Stimulated activated naive B cell treated with anti-CD40 and anti-IgM and Interleukin-4, amounts not matched to agents 10 μg/mL and 1 μg/mL and 100 μg/mL, for 72 hours (primary cell): ENCODE measurements at regions not wholly inside any gene's neighbourhood (a gene's known extent, or its start where the extent isn't known, plus 50 kb on each side); places are given as distances from the start of the nearest gene placed in this dataset.
"Not testable (repeated sequence)": the region's sequence is repeated elsewhere in the genome, so short reads cannot be mapped to it uniquely, and the experiment has no call there.

Source experiments
- ATAC-seq, 2 donors: fragments of 150-1000 bp; cut with Tn5 transposase; replicated peaks; 2 replicates each; pipeline ENCODE4 v1.10.0; 2021; ENCODE audit warnings: moderate library complexity in 1 of 2
- DNase-seq: peaks from one replicate; pipeline ENCODE4 v3.0.0; 2021
- H3K27ac Mint-ChIP-seq: one replicate; pipeline ENCODE4 v1.8.0; 2022; ENCODE audit warnings: mild to moderate bottlenecking, mixed read lengths
- H3K27me3 Mint-ChIP-seq, 2 donors: one replicate each; pipeline ENCODE4 v1.8.0; 2022; ENCODE audit warnings: mixed read lengths in 2 of 2
- H3K36me3 Mint-ChIP-seq, 2 donors: one replicate each; pipeline ENCODE4 v1.8.0; 2022; ENCODE audit warnings: mixed read lengths in 2 of 2, mild to moderate bottlenecking in 1 of 2
- H3K4me1 Mint-ChIP-seq, 2 donors: one replicate each; pipeline ENCODE4 v1.8.0; 2022; ENCODE audit warnings: mixed read lengths in 2 of 2, mild to moderate bottlenecking in 1 of 2
- H3K4me3 Mint-ChIP-seq, 2 donors: one replicate each; pipeline ENCODE4 v1.8.0; 2022; ENCODE audit warnings: mild to moderate bottlenecking in 2 of 2, mixed read lengths in 2 of 2, moderate library complexity in 1 of 2
- H3K9me3 Mint-ChIP-seq, 2 donors: one replicate each; pipeline ENCODE4 v1.8.0; 2022; ENCODE audit warnings: mixed read lengths in 2 of 2, mild to moderate bottlenecking in 1 of 2

DNA sequence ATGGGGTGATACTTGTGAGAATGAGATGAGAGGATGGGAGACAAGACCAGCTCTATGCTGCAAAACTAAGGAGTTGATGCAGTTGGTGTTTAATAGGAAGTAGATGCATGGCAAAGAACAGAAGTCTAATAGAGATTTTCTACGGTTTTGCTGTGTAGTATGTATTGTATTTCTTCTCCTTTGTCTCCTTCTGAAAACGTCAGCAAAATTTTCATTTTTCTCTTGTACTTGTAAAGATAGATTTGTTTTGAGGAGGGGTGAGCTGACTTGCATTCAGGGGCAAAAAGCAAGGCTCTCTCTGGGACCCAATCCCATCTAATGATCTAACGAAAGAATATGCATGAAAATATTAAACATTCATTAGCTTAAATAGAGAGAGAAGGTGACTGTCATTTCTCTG lies 94.6 kb upstream of the NANOGP8 start:
- ATAC-seq (no peak), DNase-seq (no peak)
- Mint-ChIP-seq H3K4me3 (no peak overlapping the region), H3K27ac (no peak overlapping the region), H3K4me1 (no peaks in the 10 kb centered on the region), H3K36me3 (no peaks in the 10 kb centered on the region), H3K27me3 (no peaks in the 10 kb centered on the region), H3K9me3 (no peaks in the 10 kb centered on the region)

DNA sequence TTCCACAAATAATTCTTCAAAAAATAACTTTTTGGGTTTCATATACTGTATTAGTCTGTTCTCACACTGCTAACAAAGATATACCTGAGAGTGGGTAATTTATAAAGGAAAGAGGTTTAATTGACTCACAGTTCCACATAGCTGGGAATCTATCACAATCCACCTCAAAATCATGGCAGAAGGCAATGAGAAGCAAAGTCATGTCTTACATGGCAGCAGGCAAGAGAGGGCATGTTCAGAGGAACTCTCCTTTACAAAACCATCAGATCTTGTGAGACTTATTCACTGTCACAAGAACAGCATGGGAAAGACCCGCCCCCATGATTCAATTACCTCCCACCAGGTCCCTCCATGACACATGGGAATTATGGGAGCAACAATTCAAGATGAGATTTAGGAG lies 93.1 kb upstream of the NANOGP8 start:
- not testable (repeated sequence) for H3K9me3 Mint-ChIP-seq, H3K27me3 Mint-ChIP-seq, ATAC-seq, H3K4me1 Mint-ChIP-seq, H3K36me3 Mint-ChIP-seq, H3K27ac Mint-ChIP-seq, DNase-seq, H3K4me3 Mint-ChIP-seq

DNA sequence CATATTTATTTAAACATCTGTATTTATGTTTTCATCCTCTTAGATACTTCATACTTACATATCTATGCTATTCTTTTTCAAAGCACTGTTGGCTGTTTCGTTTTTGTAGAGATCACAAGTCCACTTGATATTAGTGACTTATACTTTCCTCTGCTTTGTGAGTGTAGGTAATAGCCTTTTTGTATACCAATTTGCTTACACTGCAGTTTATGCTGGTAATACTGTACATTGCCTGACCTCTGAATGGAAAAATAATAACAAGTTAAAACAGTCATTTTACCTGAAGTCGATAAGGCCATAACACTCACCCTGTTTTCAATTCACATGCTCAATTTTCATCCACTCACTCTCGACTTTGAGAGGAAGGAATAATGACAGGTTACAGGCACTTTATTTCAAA lies 89.9 kb upstream of the NANOGP8 start:
- ATAC-seq (no peak), DNase-seq (no peak)
- Mint-ChIP-seq H3K36me3 (no peaks in the 10 kb centered on the region), H3K4me3 (no peak overlapping the region), H3K4me1 (no peaks in the 10 kb centered on the region), H3K9me3 (no peaks in the 10 kb centered on the region), H3K27ac (no peak overlapping the region), H3K27me3 (no peaks in the 10 kb centered on the region)

GRCh38 chr15:35173444-35174118 lies 88.5 kb upstream of the NANOGP8 start:
- H3K27me3 Mint-ChIP-seq: no peaks in the 10 kb centered on the region
- H3K27ac Mint-ChIP-seq: no peak overlapping the region
- no peaks in the 10 kb centered on the region for H3K9me3 Mint-ChIP-seq
- ATAC-seq (no peak), DNase-seq (no peak)
- H3K4me1 Mint-ChIP-seq: no peaks in the 10 kb centered on the region
- H3K4me3 Mint-ChIP-seq: no peak overlapping the region
- H3K36me3 Mint-ChIP-seq: no peaks in the 10 kb centered on the region

GRCh38 chr15:35170207-35170606 lies 85.1 kb upstream of the NANOGP8 start:
- H3K4me3 Mint-ChIP-seq: no peak overlapping the region
- DNase-seq: no peak
- no peaks in the 10 kb centered on the region for H3K27me3 Mint-ChIP-seq
- no peak overlapping the region for H3K27ac Mint-ChIP-seq
- H3K9me3 Mint-ChIP-seq: no peaks in the 10 kb centered on the region
- no peaks in the 10 kb centered on the region for H3K4me1 Mint-ChIP-seq
- ATAC-seq: no peak
- no peaks in the 10 kb centered on the region for H3K36me3 Mint-ChIP-seq

DNA sequence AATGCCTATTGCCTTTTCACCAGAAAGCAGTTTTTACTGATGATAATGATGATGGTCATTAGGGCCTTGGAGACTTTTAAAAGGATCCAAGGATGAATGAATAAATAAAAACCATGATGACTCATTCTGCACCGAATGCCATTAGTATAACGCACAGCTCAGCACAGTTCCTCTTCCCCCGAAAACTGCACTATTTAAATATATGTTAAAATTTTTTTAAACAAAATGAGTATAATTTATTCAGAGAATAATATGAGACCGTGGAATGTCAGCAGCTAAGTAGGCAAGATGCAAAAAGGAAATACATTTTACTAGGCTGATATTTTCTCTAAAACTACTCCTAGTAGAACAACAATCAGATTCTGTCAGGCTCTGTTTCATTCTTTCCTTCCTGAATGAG lies 83.4 kb upstream of the NANOGP8 start:
- DNase-seq: no peak
- Mint-ChIP-seq H3K27me3 (no peaks in the 10 kb centered on the region), H3K4me1 (no peaks in the 10 kb centered on the region), H3K4me3 (no peak overlapping the region), H3K9me3 (no peaks in the 10 kb centered on the region), H3K36me3 (no peaks in the 10 kb centered on the region), H3K27ac (no peak overlapping the region)
- no peak for ATAC-seq

DNA sequence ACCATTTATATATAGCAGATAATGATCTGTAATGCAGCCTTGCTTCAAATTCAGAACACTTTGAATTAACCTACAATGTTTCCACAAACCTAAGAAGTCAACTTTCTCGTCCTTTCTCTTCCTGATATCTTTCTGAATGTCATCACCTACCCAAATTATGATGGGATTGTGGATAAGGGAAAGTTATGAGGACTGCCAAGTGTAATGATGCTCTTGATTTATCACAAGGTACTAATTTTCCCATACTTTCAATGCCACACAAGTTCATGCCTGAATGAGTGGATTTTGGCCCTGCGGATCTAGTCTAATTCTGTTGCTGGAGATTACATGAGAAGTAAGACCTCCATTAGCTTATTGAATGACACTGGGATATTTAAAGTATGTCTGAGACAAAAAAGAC lies 82.6 kb upstream of the NANOGP8 start:
- Mint-ChIP-seq H3K9me3 (no peaks in the 10 kb centered on the region), H3K4me3 (no peak overlapping the region), H3K27me3 (no peaks in the 10 kb centered on the region), H3K27ac (no peak overlapping the region), H3K36me3 (no peaks in the 10 kb centered on the region), H3K4me1 (no peaks in the 10 kb centered on the region)
- ATAC-seq: no peak
- DNase-seq: no peak

- no peak for DNase-seq
- no peaks in the 10 kb centered on the region for H3K36me3 Mint-ChIP-seq
- H3K27ac Mint-ChIP-seq: no peak overlapping the region
- no peaks in the 10 kb centered on the region for H3K9me3 Mint-ChIP-seq
- H3K4me3 Mint-ChIP-seq: no peak overlapping the region
- H3K4me1 Mint-ChIP-seq: no peaks in the 10 kb centered on the region
- no peaks in the 10 kb centered on the region for H3K27me3 Mint-ChIP-seq
- no peak for ATAC-seq
Measured at GRCh38 chr15:35166730-35167359, 81.8 kb upstream of the NANOGP8 start.

DNA sequence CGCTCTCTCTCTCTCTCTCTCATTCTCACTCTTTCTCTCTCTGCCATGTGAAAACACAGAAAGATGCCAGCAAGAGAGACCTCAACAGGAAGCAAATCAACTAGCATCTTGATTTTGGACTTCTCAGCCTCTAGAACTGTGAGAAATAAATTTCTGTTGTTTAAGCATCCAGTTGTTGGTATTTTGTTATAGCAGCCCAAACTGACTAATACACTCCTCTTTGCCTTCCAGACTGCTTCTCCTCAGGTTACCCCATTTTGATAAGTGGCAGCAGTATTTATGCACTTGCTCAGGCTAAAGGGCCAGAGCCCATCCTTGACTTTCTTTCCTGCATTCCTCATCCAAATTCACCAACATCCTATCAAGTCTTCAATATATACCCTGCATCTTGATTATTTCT lies 76.6 kb upstream of the NANOGP8 start:
- Mint-ChIP-seq H3K4me1 (no peaks in the 10 kb centered on the region), H3K9me3 (no peaks in the 10 kb centered on the region), H3K4me3 (no peak overlapping the region), H3K27ac (no peak overlapping the region), H3K27me3 (no peaks in the 10 kb centered on the region), H3K36me3 (no peaks in the 10 kb centered on the region)
- no peak for DNase-seq
- no peak for ATAC-seq

DNA sequence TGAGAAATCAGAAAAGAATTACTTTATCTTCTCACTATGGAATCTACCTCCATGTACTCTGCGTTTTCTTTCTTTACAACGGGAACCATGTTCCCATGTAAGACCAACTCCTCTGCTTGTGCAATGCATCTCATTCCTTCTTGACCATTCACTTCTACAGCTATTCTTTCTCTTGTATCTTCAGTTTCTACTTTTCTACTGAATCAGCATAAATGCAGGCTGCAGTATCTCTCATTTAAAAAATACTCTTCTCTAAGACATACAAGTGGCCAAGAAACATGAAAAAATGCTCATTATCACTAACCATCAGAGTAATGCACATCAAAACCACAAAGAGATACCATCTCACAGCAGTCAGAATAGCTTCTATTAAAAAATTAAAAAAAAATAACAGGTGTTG lies 74.1 kb upstream of the NANOGP8 start:
- DNase-seq (no peak), ATAC-seq (no peak)
- no peaks in the 10 kb centered on the region for H3K9me3 Mint-ChIP-seq
- no peaks in the 10 kb centered on the region for H3K4me1 Mint-ChIP-seq
- no peak overlapping the region for H3K27ac Mint-ChIP-seq
- H3K27me3 Mint-ChIP-seq: no peaks in the 10 kb centered on the region
- no peak overlapping the region for H3K4me3 Mint-ChIP-seq
- no peaks in the 10 kb centered on the region for H3K36me3 Mint-ChIP-seq

GRCh38 chr15:35151782-35152181 lies 66.7 kb upstream of the NANOGP8 start:
- Mint-ChIP-seq H3K4me1 (no peaks in the 10 kb centered on the region), H3K4me3 (no peak overlapping the region), H3K27ac (no peak overlapping the region), H3K9me3 (no peaks in the 10 kb centered on the region), H3K36me3 (no peaks in the 10 kb centered on the region), H3K27me3 (peaks cover 0 to 11% of the 10 kb centered on the region in 2 donors)
- DNase-seq (no peak), ATAC-seq (no peak)

GRCh38 chr15:35151381-35151780 lies 66.3 kb upstream of the NANOGP8 start:
- peaks cover 0 to 11% of the 10 kb centered on the region in 2 donors for H3K27me3 Mint-ChIP-seq
- no peak for DNase-seq
- H3K4me1 Mint-ChIP-seq: no peaks in the 10 kb centered on the region
- H3K27ac Mint-ChIP-seq: no peak overlapping the region
- no peak overlapping the region for H3K4me3 Mint-ChIP-seq
- no peak for ATAC-seq
- no peaks in the 10 kb centered on the region for H3K36me3 Mint-ChIP-seq
- no peaks in the 10 kb centered on the region for H3K9me3 Mint-ChIP-seq

- H3K27ac Mint-ChIP-seq: no peak overlapping the region
- no peaks in the 10 kb centered on the region for H3K4me1 Mint-ChIP-seq
- ATAC-seq: no peak
- DNase-seq: no peak
- H3K36me3 Mint-ChIP-seq: no peaks in the 10 kb centered on the region
- no peaks in the 10 kb centered on the region for H3K9me3 Mint-ChIP-seq
- no peak overlapping the region for H3K4me3 Mint-ChIP-seq
- H3K27me3 Mint-ChIP-seq: peaks cover 0 to 11% of the 10 kb centered on the region in 2 donors
Measured at GRCh38 chr15:35150361-35150760, 65.3 kb upstream of the NANOGP8 start.

DNA sequence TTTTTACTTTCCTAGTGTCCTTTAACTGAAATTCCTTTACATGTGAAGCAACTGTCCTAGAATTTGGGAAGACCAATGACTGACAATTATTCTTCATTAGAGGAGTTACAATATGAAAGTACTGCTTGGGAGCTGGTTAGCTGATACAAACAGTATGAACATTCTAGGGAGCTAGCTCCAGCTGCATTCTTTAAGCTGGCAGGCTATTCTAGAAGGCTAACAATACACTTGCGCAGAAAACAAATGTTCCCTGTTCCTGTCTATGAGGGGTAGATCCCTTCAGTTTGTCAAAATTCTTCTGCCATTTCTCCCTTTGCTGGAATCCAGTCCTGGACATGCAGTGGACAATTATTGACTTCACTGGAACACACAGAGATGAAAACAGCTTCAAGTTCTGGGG lies 60.2 kb upstream of the NANOGP8 start:
- DNase-seq (no peak), ATAC-seq (no peak)
- no peak overlapping the region for H3K4me3 Mint-ChIP-seq
- H3K27me3 Mint-ChIP-seq: peaks cover 0 to 11% of the 10 kb centered on the region in 2 donors
- H3K27ac Mint-ChIP-seq: no peak overlapping the region
- no peaks in the 10 kb centered on the region for H3K9me3 Mint-ChIP-seq
- no peaks in the 10 kb centered on the region for H3K36me3 Mint-ChIP-seq
- no peaks in the 10 kb centered on the region for H3K4me1 Mint-ChIP-seq

DNA sequence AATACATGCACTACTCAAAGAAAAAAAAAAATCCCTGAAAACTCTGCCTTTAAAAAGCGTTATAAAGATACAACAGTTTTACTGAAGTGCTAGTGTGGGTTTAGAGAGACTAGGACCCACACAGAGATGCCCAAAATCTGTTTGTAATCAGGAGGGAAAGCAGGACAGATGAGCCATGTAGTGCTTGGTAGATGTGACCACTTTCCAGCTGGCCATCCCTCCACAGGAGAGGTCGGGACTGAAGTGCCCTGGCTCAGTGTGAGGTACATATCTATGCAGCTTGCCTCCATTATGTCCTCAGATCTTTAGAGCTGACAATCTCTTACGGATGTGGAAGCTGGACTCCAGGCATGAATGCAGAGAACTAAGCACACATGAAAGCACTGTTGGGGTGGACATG lies 57.5 kb upstream of the NANOGP8 start:
- Mint-ChIP-seq H3K4me1 (no peaks in the 10 kb centered on the region), H3K36me3 (no peaks in the 10 kb centered on the region), H3K27ac (no peak overlapping the region), H3K4me3 (no peak overlapping the region), H3K27me3 (no peaks in the 10 kb centered on the region), H3K9me3 (no peaks in the 10 kb centered on the region)
- no peak for ATAC-seq
- no peak for DNase-seq
